Esophagus (tissue), 2 donors: ENCODE measurements at regions not wholly inside any gene's neighbourhood (a gene's known extent, or its start where the extent isn't known, plus 50 kb on each side); places are given as distances from the start of the nearest gene placed in this dataset.

ENCODE experiments used
- H3K27ac ChIP-seq, 2 donors: one replicate each; pipeline ENCODE4 v1.5.1; 2013; ENCODE audit warnings: low read depth in 2 of 2, mild to moderate bottlenecking in 2 of 2, inconsistent platforms in 1 of 2, low read length in 1 of 2, moderate library complexity in 1 of 2
- H3K27me3 ChIP-seq, 2 donors: one replicate each; pipeline ENCODE4 v1.6.1; 2013; ENCODE audit warnings: low read length in 2 of 2, control low read depth in 1 of 2, mild to moderate bottlenecking in 1 of 2; ENCODE audit not compliant: insufficient read depth in 2 of 2, control insufficient read depth in 1 of 2
- H3K36me3 ChIP-seq, 2 donors: one replicate each; pipeline ENCODE4 v1.6.1; 2013; ENCODE audit warnings: low read length in 1 of 2; ENCODE audit not compliant: control insufficient read depth in 2 of 2, insufficient read depth in 2 of 2
- H3K4me1 ChIP-seq, 2 donors: one replicate each; pipeline ENCODE4 v1.6.1; 2013; ENCODE audit warnings: low read length in 1 of 2; ENCODE audit not compliant: control insufficient read depth in 2 of 2, insufficient read depth in 2 of 2
- H3K4me3 ChIP-seq, 2 donors: one replicate each; pipeline ENCODE4 v1.5.1; 2013; ENCODE audit warnings: low read length in 2 of 2, mild to moderate bottlenecking in 2 of 2, low read depth in 1 of 2, moderate library complexity in 1 of 2
- H3K9me3 ChIP-seq, 2 donors: one replicate each; pipeline ENCODE4 v1.6.1; 2013; ENCODE audit warnings: mild to moderate bottlenecking in 2 of 2, low read depth in 1 of 2, low read length in 1 of 2, moderate library complexity in 1 of 2; ENCODE audit not compliant: control insufficient read depth in 2 of 2, insufficient read depth in 1 of 2
- WGBS, 2 donors: extraction: QIAGEN DNeasy Blood & Tissue Kit; methylation state at CpG; one replicate each; pipeline ENCODE4 v1.1.7; 2013; 5-methylcytosine and 5-hydroxymethylcytosine counted together
- donor health status: healthy with polysubstance abuse.
- donor health status: Bipolar disorder and iron deficiency.

GRCh38 chr7:18444826-18445225 lies 50.7 kb upstream of the HDAC9 start:
- Histone ChIP-seq H3K4me3 (no peak overlapping the region), H3K36me3 (no peaks in the 10 kb centered on the region), H3K4me1 (no peaks in the 10 kb centered on the region), H3K9me3 (no peaks in the 10 kb centered on the region), H3K27me3 (no peaks in the 10 kb centered on the region), H3K27ac (no peak overlapping the region)
- WGBS, 2 donors = 87 to 93% methylated on average over 1 of the region's 1 CpG

- no peaks in the 10 kb centered on the region for H3K9me3 ChIP-seq
- H3K27ac ChIP-seq = no peak overlapping the region
- no peak overlapping the region for H3K4me3 ChIP-seq
- H3K36me3 ChIP-seq = no peaks in the 10 kb centered on the region
- H3K4me1 ChIP-seq = no peaks in the 10 kb centered on the region
- no peaks in the 10 kb centered on the region for H3K27me3 ChIP-seq
- 69 to 74% methylated on average over 3 of the region's 3 CpGs for WGBS, 2 donors
These were observed 50.1 kb upstream of the HDAC9 start for GRCh38 chr7:18445483-18445882.
